HEK293 (cell line): ENCODE measurements at regions not wholly inside any gene's neighbourhood (a gene's known extent, or its start where the extent isn't known, plus 50 kb on each side); places are given as distances from the start of the nearest gene placed in this dataset.

Experiments
- CTCF ChIA-PET: fragments of 350-600 bp; formaldehyde crosslinking; extraction: SDS; loops from one replicate; lab custom pipeline; 2021; ENCODE audit warnings: antibody characterized with exemption; lab: Yijun Ruan, JAX
- POLR2A ChIA-PET: fragments of 300-600 bp; formaldehyde crosslinking; extraction: SDS; loops from one replicate; lab custom pipeline; 2020; ENCODE audit warnings: antibody characterized with exemption, inconsistent platforms; lab: Yijun Ruan, JAX
- H3K27ac ChIP-seq: fragments of 200-500 bp; sonication (Bioruptor generic); 2 replicates; pipeline ENCODE4 v1.5.1; 2014; ENCODE audit warnings: low read depth, low read length, control low read depth, inconsistent platforms; ENCODE audit errors: extremely low read depth
- H3K36me3 ChIP-seq, 2 experiments: fragments of 200-500 bp in 1 of 2; sonication (Bioruptor generic) in 1 of 2; 1 replicate in 1 of 2; 2 replicates in 1 of 2; pipeline ENCODE4 v1.5.1; 2014 to 2017; ENCODE audit warnings: inconsistent platforms in 2 of 2, low read length in 2 of 2; ENCODE audit not compliant: control insufficient read depth in 2 of 2, insufficient read depth in 1 of 2
- H3K4me1 ChIP-seq: fragments of 200-500 bp; sonication (Bioruptor generic); 2 replicates; pipeline ENCODE4 v1.5.1; 2014; ENCODE audit warnings: mild to moderate bottlenecking, low read length, inconsistent platforms; ENCODE audit not compliant: control insufficient read depth, insufficient read depth
- H3K4me3 ChIP-seq: 2 replicates; pipeline ENCODE4 v1.5.1; 2011; ENCODE audit warnings: low read depth, mild to moderate bottlenecking, control low read depth, low read length, moderate library complexity
- H3K9me3 ChIP-seq: fragments of 200-500 bp; sonication (Bioruptor generic); 2 replicates; pipeline ENCODE4 v1.5.1; 2014; ENCODE audit warnings: low read depth, low read length, inconsistent platforms; ENCODE audit not compliant: control insufficient read depth, insufficient read depth
- MYNN ChIP-seq: fragments of 450-650 bp; formaldehyde crosslinking; IDR thresholded peaks from 2 replicates; pipeline ENCODE4 v1.5.1; 2016; ENCODE audit warnings: missing biosample characterization, missing genetic modification characterization, borderline replicate concordance
- PRDM6 ChIP-seq: fragments of 450-650 bp; formaldehyde crosslinking; IDR thresholded peaks from 2 replicates; pipeline ENCODE4 v1.5.1; 2017; ENCODE audit warnings: missing biosample characterization, missing genetic modification characterization
- ZBTB7A ChIP-seq: fragments of 450-650 bp; formaldehyde crosslinking; IDR thresholded peaks from 2 replicates; pipeline ENCODE4 v1.5.1; 2016; ENCODE audit warnings: low read depth, missing biosample characterization, missing genetic modification characterization
- ZNF10 ChIP-seq: fragments of 450-650 bp; formaldehyde crosslinking; IDR thresholded peaks from 2 replicates; pipeline ENCODE4 v1.5.1; 2017; ENCODE audit warnings: missing biosample characterization, missing genetic modification characterization
- ZNF132 ChIP-seq: fragments of 450-650 bp; formaldehyde crosslinking; IDR thresholded peaks from 2 replicates; pipeline ENCODE4 v1.5.1; 2017; ENCODE audit warnings: missing biosample characterization, missing genetic modification characterization, borderline replicate concordance
- ZNF133 ChIP-seq: fragments of 450-650 bp; formaldehyde crosslinking; IDR thresholded peaks from 2 replicates; pipeline ENCODE4 v1.5.1; 2016; ENCODE audit warnings: missing biosample characterization, missing genetic modification characterization
- ZNF223 ChIP-seq: fragments of 450-650 bp; formaldehyde crosslinking; IDR thresholded peaks from 2 replicates; pipeline ENCODE4 v1.5.1; 2016; ENCODE audit warnings: missing biosample characterization, missing genetic modification characterization
- ZNF292 ChIP-seq: fragments of 450-650 bp; formaldehyde crosslinking; IDR thresholded peaks from 2 replicates; pipeline ENCODE4 v1.5.1; 2016; ENCODE audit warnings: low read depth, missing biosample characterization, missing genetic modification characterization, borderline replicate concordance
- ZNF335 ChIP-seq: fragments of 450-650 bp; formaldehyde crosslinking; conservative IDR thresholded peaks from 2 replicates; pipeline ENCODE4 v1.5.1; 2016; ENCODE audit warnings: missing biosample characterization, missing genetic modification characterization
- ZNF341 ChIP-seq: fragments of 450-650 bp; formaldehyde crosslinking; IDR thresholded peaks from 2 replicates; pipeline ENCODE4; 2016; ENCODE audit warnings: low read depth, missing biosample characterization, missing genetic modification characterization
- ZNF518A ChIP-seq: fragments of 450-650 bp; formaldehyde crosslinking; conservative IDR thresholded peaks from 2 replicates; pipeline ENCODE4 v1.5.1; 2016; ENCODE audit warnings: low read depth, missing biosample characterization, missing genetic modification characterization
- ZNF530 ChIP-seq: fragments of 450-650 bp; formaldehyde crosslinking; IDR thresholded peaks from 2 replicates; pipeline ENCODE4 v1.5.1; 2016; ENCODE audit warnings: low read depth, missing biosample characterization, missing genetic modification characterization
- ZNF549 ChIP-seq: fragments of 450-650 bp; IDR thresholded peaks from 2 replicates; pipeline ENCODE4 v1.5.1; 2018; ENCODE audit warnings: missing biosample characterization, missing genetic modification characterization, mild to moderate bottlenecking, inconsistent platforms, moderate library complexity
- ZNF639 ChIP-seq: fragments of 450-650 bp; formaldehyde crosslinking; IDR thresholded peaks from 2 replicates; pipeline ENCODE4 v1.5.1; 2016; ENCODE audit warnings: missing biosample characterization, missing genetic modification characterization
- ZNF707 ChIP-seq: fragments of 450-650 bp; formaldehyde crosslinking; IDR thresholded peaks from 2 replicates; pipeline ENCODE4 v1.5.1; 2016; ENCODE audit warnings: missing biosample characterization, missing genetic modification characterization
- ZNF837 ChIP-seq: fragments of 450-650 bp; formaldehyde crosslinking; IDR thresholded peaks from 2 replicates; pipeline ENCODE4 v1.5.1; 2016; ENCODE audit warnings: missing biosample characterization, missing genetic modification characterization

DNA sequence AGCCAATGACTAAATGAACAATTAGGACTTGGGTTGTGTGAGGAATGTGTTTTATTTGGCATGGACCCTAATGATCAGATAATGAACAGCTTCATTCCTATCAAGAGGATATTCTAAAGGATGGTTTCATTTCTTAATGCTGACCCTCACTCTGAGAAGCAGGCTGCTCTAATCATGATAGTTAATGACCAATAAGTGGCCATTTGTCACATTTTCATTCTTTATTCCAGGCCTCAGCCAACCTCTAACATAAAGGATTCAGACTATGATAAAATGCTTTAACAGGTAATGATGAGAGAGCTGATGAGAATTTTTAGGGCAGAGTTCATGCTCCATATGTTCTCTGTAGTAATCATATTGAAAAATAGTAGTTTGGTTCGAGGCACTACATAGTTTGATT is 301.5 kb upstream of the ARRDC3 start:
- no peaks in the 10 kb centered on the region for H3K9me3 ChIP-seq
- H3K27ac ChIP-seq: no peak overlapping the region
- H3K4me3 ChIP-seq: no peak overlapping the region
- no peaks in the 10 kb centered on the region for H3K36me3 ChIP-seq
- TF ChIP-seq ZNF549 (tag by site-specific recombination) (no peak), ZNF10 (tag by site-specific recombination) (no peak), ZNF133 (tag by site-specific recombination) (no peak), ZNF639 (tag by site-specific recombination) (no peak), ZNF837 (no peak), PRDM6 (tag by site-specific recombination) (no peak), MYNN (tag by site-specific recombination) (no peak), ZBTB7A (tag by site-specific recombination) (no peak), ZNF292 (tag by site-specific recombination) (no peak), ZNF132 (no peak), ZNF341 (tag by site-specific recombination) (no peak), ZNF530 (tag by site-specific recombination) (no peak), ZNF518A (no peak), ZNF223 (tag by site-specific recombination) (no peak)
- TF ChIP-seq, all 188 proteins: peak for 0
- no peaks in the 10 kb centered on the region for H3K4me1 ChIP-seq
- CTCF ChIA-PET: interaction anchor here (0.6 to 0.8 kb wide), 4 partner anchors 24 to 846 kb away, joined by 3 read pairs; no protein-coding TSS in a partner anchor
- POLR2A ChIA-PET: no interaction called here

- ChIA-PET CTCF (no interaction called here), POLR2A (no interaction called here)
- Histone ChIP-seq H3K4me1 (peaks cover 9% of the 10 kb centered on the region), H3K9me3 (no peaks in the 10 kb centered on the region), H3K27ac (peak overlapping the region; percentile 49; the same call in 1 of the 2 replicates), H3K4me3 (no peak overlapping the region), H3K36me3 (no peaks in the 10 kb centered on the region)
- TF ChIP-seq ZNF335 (tag by site-specific recombination) (0 out of 2 replicates have a peak, but pooled peaks have one; percentile 32), ZNF707 (tag by site-specific recombination) (no peak)
These were observed 287.4 kb upstream of the ARRDC3 start for GRCh38 chr5:91670563-91670962.
